BLaER1 (cell line): ENCODE measurements at regions not wholly inside any gene's neighbourhood (a gene's known extent, or its start where the extent isn't known, plus 50 kb on each side); places are given as distances from the start of the nearest gene placed in this dataset.

ENCODE experiments used
- H3K27ac ChIP-seq: shearing (Covaris generic); formaldehyde crosslinking; 2 replicates; pipeline ENCODE4 v1.8.1; 2022
- H3K27me3 ChIP-seq: shearing (Covaris generic); formaldehyde crosslinking; 2 replicates; pipeline ENCODE4 v1.8.1; 2022
- H3K36me3 ChIP-seq: shearing (Covaris generic); formaldehyde crosslinking; 2 replicates; pipeline ENCODE4 v1.8.1; 2022
- H3K4me1 ChIP-seq: shearing (Covaris generic); formaldehyde crosslinking; 2 replicates; pipeline ENCODE4 v1.8.1; 2022
- H3K4me2 ChIP-seq: shearing (Covaris generic); formaldehyde crosslinking; 2 replicates; pipeline ENCODE4 v1.8.1; 2022
- H3K4me3 ChIP-seq: shearing (Covaris generic); formaldehyde crosslinking; 2 replicates; pipeline ENCODE4 v1.8.1; 2022
- H3K9ac ChIP-seq: shearing (Covaris generic); formaldehyde crosslinking; 2 replicates; pipeline ENCODE4 v1.8.1; 2022
- H3K9me3 ChIP-seq: shearing (Covaris generic); formaldehyde crosslinking; 2 replicates; pipeline ENCODE4 v1.8.1; 2022
- H4K20me1 ChIP-seq: shearing (Covaris generic); formaldehyde crosslinking; 2 replicates; pipeline ENCODE4 v1.8.1; 2022
- Cebpa-rat ChIP-seq: shearing (Covaris generic); IDR thresholded peaks from 2 replicates; pipeline ENCODE4 v1.8.1; 2022

DNA sequence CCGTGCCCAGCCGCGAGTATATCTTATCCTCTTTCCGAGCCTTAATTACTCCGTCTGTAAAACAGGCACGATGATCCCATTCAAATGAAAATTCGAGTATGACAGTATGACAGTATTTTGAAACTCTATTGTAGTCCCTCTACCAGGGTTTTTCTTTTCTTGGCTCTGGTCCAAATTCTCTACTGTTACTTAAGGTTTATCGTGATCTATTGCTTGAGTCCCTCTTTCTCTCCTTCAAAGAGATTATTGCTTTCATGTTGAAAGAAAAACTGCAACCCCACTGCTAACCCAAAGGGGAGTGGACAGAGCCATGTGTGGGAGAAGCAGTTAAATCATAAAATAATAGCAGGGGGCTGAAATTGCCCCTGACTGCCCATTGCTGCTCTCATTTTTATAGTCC, 1156.6 kb upstream of the AUTS2 start:
- Histone ChIP-seq H3K4me3 (no peak overlapping the region), H3K36me3 (no peaks in the 10 kb centered on the region), H3K9ac (no peak overlapping the region), H3K4me2 (no peak overlapping the region), H3K27ac (no peak overlapping the region), H4K20me1 (no peaks in the 10 kb centered on the region), H3K27me3 (no peaks in the 10 kb centered on the region), H3K9me3 (peaks cover 19% of the 10 kb centered on the region), H3K4me1 (no peaks in the 10 kb centered on the region)
- no peak for TF ChIP-seq Cebpa-rat

DNA sequence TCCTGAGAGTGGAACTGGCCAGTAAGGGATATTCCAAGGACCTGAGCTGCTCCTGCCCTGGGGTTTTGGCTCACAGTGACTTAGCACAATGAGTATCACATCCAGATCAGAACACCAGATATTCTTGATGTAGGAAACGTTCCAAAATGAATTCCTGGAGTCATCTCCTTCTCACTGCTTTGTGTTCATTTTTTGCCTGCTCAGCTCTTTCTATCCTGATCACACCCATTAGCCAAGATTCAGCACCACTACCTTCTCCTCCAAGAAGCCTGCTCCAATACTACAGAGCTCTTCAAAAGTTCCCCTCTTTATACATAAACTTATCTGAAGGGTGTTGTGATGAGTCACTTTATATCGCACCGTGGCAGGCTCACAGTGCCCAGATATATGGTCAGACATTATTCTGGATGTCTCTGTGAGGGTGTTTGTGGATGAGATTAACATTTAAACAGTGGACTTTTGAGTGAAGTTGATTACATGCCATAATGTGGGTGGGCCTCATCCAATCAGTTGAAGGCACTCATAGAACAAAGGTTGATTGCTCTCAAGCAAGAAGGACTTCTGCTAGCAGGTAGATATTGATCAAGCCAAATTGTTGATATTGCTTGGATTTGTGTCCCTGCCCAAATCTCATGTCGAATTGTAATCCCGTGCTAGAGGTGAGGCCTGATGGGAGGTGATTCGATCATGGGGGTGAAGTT, 1155.2 kb upstream of the AUTS2 start:
- no peak overlapping the region for H3K4me2 ChIP-seq
- H3K9me3 ChIP-seq, result peaks cover 9% of the 10 kb centered on the region; the same call in 1 of the 2 replicates
- no peak overlapping the region for H3K4me3 ChIP-seq
- H3K36me3 ChIP-seq, result no peaks in the 10 kb centered on the region
- TF ChIP-seq Cebpa-rat, result no peak
- no peak overlapping the region for H3K27ac ChIP-seq
- H3K9ac ChIP-seq, result no peak overlapping the region
- H3K4me1 ChIP-seq, result no peaks in the 10 kb centered on the region
- no peaks in the 10 kb centered on the region for H3K27me3 ChIP-seq
- H4K20me1 ChIP-seq, result no peaks in the 10 kb centered on the region

GRCh38 chr7:68444042-68444441, 1154.2 kb upstream of the AUTS2 start:
- H3K4me1 ChIP-seq, result no peaks in the 10 kb centered on the region
- H3K9me3 ChIP-seq, result peaks cover 5% of the 10 kb centered on the region; the same call in 1 of the 2 replicates
- no peak overlapping the region for H3K27ac ChIP-seq
- H3K9ac ChIP-seq, result no peak overlapping the region
- H3K36me3 ChIP-seq, result no peaks in the 10 kb centered on the region
- no peak overlapping the region for H3K4me3 ChIP-seq
- H4K20me1 ChIP-seq, result no peaks in the 10 kb centered on the region
- no peaks in the 10 kb centered on the region for H3K27me3 ChIP-seq
- H3K4me2 ChIP-seq, result no peak overlapping the region
- TF ChIP-seq Cebpa-rat, result no peak

GRCh38 chr7:68444956-68445355, 1153.3 kb upstream of the AUTS2 start:
- Histone ChIP-seq H3K4me2 (no peak overlapping the region), H3K9ac (no peak overlapping the region), H3K27me3 (no peaks in the 10 kb centered on the region), H3K9me3 (peaks cover 3% of the 10 kb centered on the region; the same call in 1 of the 2 replicates), H4K20me1 (no peaks in the 10 kb centered on the region), H3K4me1 (no peaks in the 10 kb centered on the region), H3K4me3 (no peak overlapping the region), H3K36me3 (no peaks in the 10 kb centered on the region), H3K27ac (no peak overlapping the region)
- TF ChIP-seq Cebpa-rat, result no peak

GRCh38 chr7:68446183-68446582, 1152.1 kb upstream of the AUTS2 start:
- no peaks in the 10 kb centered on the region for H3K4me1 ChIP-seq
- no peak overlapping the region for H3K27ac ChIP-seq
- H3K9me3 ChIP-seq, result peaks cover 8% of the 10 kb centered on the region
- TF ChIP-seq Cebpa-rat, result no peak
- no peak overlapping the region for H3K9ac ChIP-seq
- H3K4me2 ChIP-seq, result no peak overlapping the region
- H3K36me3 ChIP-seq, result no peaks in the 10 kb centered on the region
- no peaks in the 10 kb centered on the region for H3K27me3 ChIP-seq
- no peak overlapping the region for H3K4me3 ChIP-seq
- H4K20me1 ChIP-seq, result no peaks in the 10 kb centered on the region

DNA sequence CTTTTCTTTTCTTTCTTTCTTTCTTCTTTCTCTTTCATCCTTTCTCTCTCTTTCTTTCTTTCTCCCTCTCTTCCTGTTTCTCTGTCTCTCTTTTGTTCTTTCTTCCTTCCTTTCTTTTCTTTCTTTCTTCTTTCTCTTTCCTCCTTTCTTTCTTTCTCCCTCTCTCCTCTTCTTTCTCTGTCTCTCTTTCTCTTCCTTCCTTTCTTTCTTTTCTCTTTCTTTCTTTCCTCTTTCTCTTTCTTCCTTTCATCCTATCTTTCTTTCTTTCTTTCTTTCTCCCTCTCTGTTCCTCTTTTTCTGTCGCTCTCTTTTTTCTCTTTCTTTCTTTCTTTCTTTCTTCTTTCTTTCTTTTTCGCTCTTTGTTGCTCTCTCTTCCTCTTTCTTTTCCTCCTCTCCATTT, 1149.2 kb upstream of the AUTS2 start:
- no peak overlapping the region for H3K9ac ChIP-seq
- H3K27me3 ChIP-seq, result no peaks in the 10 kb centered on the region
- H3K4me1 ChIP-seq, result no peaks in the 10 kb centered on the region
- no peak overlapping the region for H3K27ac ChIP-seq
- H4K20me1 ChIP-seq, result no peaks in the 10 kb centered on the region
- no peak for TF ChIP-seq Cebpa-rat
- peaks cover 8% of the 10 kb centered on the region for H3K9me3 ChIP-seq
- no peak overlapping the region for H3K4me2 ChIP-seq
- H3K4me3 ChIP-seq, result no peak overlapping the region
- H3K36me3 ChIP-seq, result no peaks in the 10 kb centered on the region

DNA sequence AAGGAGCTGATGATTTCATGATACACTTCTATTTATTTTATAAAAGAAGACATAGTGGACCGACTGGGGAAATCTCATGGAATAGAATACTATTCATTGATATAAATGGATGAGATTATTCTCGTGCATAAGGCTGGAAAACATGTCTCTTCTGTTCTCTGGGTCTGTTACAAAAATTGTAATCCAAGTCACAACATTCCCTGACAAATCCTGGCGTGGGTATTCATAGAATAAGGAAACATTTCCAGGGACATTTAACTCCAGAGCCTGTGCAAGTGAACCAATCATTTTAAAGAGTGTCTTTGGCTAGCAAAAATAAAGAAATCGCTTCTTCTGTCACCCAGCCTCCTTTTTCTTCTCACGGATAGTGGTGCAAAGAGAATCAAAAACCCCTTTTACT, 1148.5 kb upstream of the AUTS2 start:
- TF ChIP-seq Cebpa-rat, result no peak
- no peaks in the 10 kb centered on the region for H3K4me1 ChIP-seq
- no peaks in the 10 kb centered on the region for H4K20me1 ChIP-seq
- no peaks in the 10 kb centered on the region for H3K36me3 ChIP-seq
- H3K27ac ChIP-seq, result no peak overlapping the region
- no peak overlapping the region for H3K4me3 ChIP-seq
- no peak overlapping the region for H3K9ac ChIP-seq
- H3K4me2 ChIP-seq, result no peak overlapping the region
- peaks cover 8% of the 10 kb centered on the region for H3K9me3 ChIP-seq
- no peaks in the 10 kb centered on the region for H3K27me3 ChIP-seq

DNA sequence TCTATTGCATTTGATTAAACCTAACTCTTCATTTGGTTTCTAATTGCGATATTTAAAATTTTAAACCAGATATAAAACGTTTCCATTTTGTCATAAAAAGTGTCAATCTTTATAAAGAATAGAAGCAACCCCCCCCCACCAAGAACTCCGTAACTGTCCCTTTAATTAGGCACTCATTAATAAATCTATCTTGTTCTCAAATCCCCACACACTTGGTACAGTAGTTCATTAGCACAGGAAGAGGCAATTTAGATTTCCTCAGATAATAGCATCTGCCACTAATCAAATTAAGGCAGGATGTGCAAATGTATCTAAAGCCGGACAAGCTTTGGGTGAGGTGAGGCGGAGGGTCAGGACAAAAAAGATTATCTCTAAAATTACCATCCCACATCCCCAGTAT, 1143.3 kb upstream of the AUTS2 start:
- Histone ChIP-seq H3K4me1 (no peaks in the 10 kb centered on the region), H3K36me3 (no peaks in the 10 kb centered on the region)
- no peak for TF ChIP-seq Cebpa-rat

DNA sequence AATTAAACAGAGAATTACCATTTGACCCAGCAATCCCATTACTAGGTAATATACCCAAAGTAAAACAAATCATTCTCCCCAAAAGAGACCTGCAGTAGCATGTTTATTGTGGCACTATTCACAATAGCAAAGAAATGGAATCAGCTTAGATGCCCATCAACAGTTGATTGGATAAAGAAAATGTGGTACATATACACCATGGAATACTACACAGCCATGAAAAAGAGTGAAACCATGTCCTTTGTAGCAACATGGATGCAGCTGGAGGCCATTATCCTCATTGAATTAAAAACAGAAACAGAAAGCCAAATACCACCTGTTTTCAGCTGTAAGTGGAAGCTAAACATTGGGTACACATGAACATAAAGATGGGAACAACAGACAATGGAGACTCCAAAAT, 1141.8 kb upstream of the AUTS2 start:
- Histone ChIP-seq H3K27ac (no peak overlapping the region), H3K36me3 (no peaks in the 10 kb centered on the region), H4K20me1 (no peaks in the 10 kb centered on the region), H3K9ac (no peak overlapping the region), H3K4me2 (no peak overlapping the region), H3K4me1 (no peaks in the 10 kb centered on the region), H3K4me3 (no peak overlapping the region), H3K9me3 (peaks cover 24% of the 10 kb centered on the region), H3K27me3 (no peaks in the 10 kb centered on the region)
- TF ChIP-seq Cebpa-rat, result no peak

More for the DNA sequence above, 1143.3 kb upstream of the AUTS2 start:
- Histone ChIP-seq H3K27me3 (no peaks in the 10 kb centered on the region), H3K9ac (no peak overlapping the region), H3K27ac (no peak overlapping the region), H3K9me3 (peaks cover 21% of the 10 kb centered on the region), H3K4me2 (no peak overlapping the region), H4K20me1 (no peaks in the 10 kb centered on the region), H3K4me3 (no peak overlapping the region)

- no peaks in the 10 kb centered on the region for H3K36me3 ChIP-seq
- no peaks in the 10 kb centered on the region for H3K27me3 ChIP-seq
- no peak overlapping the region for H3K27ac ChIP-seq
- TF ChIP-seq Cebpa-rat, result no peak
- no peak overlapping the region for H3K9ac ChIP-seq
- H3K4me1 ChIP-seq, result no peaks in the 10 kb centered on the region
- H3K4me2 ChIP-seq, result no peak overlapping the region
- H3K4me3 ChIP-seq, result no peak overlapping the region
- peaks cover 24% of the 10 kb centered on the region for H3K9me3 ChIP-seq
- no peaks in the 10 kb centered on the region for H4K20me1 ChIP-seq
Observed at GRCh38 chr7:68457481-68457880, 1140.8 kb upstream of the AUTS2 start.
